Fibroblast of skin of right biceps (primary cell): ENCODE measurements at regions not wholly inside any gene's neighbourhood (a gene's known extent, or its start where the extent isn't known, plus 50 kb on each side); places are given as distances from the start of the nearest gene placed in this dataset.
"Not testable (repeated sequence)": the region's sequence is repeated elsewhere in the genome, so short reads cannot be mapped to it uniquely, and the experiment has no call there.

Experiments used
- DNase-seq: peaks from one replicate; pipeline ENCODE4 v3.0.0-alpha.2; 2013

GRCh38 chr3:193124861-193125260 is 116.2 kb upstream of the PLAAT1 start:
- DNase-seq, result no peak

DNA sequence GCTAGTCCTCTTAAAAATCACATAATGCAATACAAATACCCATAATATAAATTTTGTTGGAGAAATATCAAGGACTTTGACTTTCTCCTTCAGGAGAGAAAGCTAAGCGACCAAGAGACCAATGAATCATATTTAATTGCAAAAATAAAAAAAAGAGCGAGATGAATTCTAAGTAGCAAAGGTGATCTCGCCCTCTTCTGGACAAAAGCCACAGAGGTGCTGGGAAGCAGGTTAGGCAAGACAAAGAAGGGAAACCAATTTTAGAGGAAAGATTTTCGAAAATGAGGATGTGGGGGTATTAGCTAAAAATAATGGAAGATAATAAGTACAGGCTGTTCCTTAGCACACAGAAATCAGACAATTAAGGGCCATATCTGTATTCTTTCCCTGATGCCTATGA is 111.4 kb upstream of the PLAAT1 start:
- no peak for DNase-seq

GRCh38 chr3:193130576-193130975 is 110.4 kb upstream of the PLAAT1 start:
- DNase-seq, result no peak

DNA sequence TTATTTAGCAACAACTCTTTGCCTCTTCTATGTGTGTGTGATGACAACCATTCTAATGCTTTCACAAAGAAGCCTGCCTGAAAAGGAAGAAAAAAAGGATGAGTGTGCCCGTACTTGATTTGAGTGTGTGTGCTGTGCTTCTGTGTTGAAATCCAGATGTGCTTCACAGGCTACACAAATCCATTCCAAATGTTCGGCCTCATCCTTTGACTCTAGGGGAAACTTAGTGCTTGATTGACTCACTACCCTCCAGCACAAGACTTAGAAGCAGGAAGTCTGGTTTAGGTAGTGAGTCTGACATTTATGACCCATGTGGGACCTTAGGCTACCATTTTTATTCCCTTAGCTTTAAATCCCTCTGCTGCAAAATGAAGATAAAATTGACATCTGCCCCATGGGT is 108.8 kb upstream of the PLAAT1 start:
- peak; percentile 59 for DNase-seq

- peak; percentile 77 for DNase-seq
These were observed 108.1 kb upstream of the PLAAT1 start for GRCh38 chr3:193132964-193133363.

GRCh38 chr3:193134856-193135255 is 106.2 kb upstream of the PLAAT1 start:
- DNase-seq, result peak; percentile 95

DNA sequence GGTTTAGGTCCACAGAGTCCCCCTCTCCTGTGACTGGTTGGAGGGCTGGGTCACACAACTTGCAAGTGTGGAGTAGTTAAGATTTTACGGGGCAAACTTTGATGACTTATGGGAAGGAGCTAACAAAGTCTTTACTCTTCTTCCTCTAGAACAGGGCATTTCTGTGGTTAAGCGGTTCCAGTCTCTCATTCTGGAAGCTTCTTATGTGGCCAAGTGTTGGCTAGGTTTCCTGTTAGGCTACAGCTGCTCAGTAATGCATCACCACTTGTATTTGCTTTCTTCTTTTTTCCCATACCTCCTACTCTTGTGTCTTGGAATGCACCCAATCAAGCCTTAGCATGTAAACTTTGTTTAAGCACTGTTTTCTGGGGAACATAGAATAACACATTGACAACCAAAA is 100.6 kb upstream of the PLAAT1 start:
- peak; percentile 52 for DNase-seq

GRCh38 chr3:193145248-193145647 is 95.8 kb upstream of the PLAAT1 start:
- DNase-seq, result no peak

- DNase-seq, result no peak
These were observed 92.1 kb upstream of the PLAAT1 start for GRCh38 chr3:193148688-193149473.

DNA sequence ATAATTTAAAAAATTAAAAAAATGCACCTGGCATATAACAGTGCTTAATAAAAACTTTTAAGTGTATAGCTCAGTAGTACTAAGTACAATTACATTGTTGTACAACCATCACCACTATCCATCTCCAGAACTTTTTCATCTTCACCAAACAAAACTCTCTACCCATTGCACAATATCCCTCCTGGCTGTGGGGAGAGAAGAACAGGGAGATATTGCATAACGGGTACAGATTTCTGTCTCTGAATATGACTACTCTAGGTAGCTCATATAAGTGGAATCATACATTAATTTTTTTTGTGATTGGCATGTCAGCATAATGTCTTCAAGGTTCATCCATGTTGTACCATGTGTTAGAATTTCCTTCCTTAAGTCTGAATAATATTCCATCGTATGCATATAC is 91.0 kb upstream of the PLAAT1 start:
- DNase-seq, result no peak

DNA sequence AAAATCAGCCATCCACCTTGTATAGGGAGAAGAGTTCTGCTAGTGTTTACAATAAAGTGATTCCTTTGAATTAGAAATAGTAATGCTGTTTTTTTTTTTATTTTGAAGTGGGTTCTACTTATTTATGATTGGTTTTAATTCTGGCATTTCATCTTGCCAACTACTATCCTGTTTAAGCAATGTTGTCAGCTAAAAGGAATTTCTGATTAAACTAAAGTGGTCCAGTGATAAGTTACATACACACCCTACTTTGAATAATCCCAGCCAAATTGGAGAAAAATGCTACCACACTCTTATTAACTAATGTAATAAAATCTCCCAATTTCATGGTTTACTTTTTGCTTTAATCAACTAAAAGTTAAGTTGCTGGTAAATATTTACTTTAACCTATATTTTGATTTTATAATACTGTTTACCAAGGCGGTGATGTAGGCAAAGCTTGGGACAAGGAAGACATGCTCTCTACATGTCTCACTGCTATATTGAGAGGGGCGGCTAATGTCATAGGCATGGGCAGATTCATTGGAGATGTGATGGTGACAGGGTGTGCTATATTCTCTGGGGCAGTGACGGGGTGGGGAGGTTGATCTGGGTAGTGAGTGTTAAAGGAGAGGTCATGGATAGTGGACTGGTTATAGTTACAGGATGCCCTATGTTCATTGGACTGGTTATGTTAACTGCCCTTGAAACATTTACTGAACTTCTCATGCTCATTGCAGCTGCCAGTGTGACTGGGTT is 85.8 kb upstream of the PLAAT1 start:
- not testable (repeated sequence) for DNase-seq

- DNase-seq, result no peak
These were observed 84.0 kb upstream of the PLAAT1 start for GRCh38 chr3:193157051-193157450.

- DNase-seq, result no peak
These were observed 75.4 kb upstream of the PLAAT1 start for GRCh38 chr3:193165431-193166120.

DNA sequence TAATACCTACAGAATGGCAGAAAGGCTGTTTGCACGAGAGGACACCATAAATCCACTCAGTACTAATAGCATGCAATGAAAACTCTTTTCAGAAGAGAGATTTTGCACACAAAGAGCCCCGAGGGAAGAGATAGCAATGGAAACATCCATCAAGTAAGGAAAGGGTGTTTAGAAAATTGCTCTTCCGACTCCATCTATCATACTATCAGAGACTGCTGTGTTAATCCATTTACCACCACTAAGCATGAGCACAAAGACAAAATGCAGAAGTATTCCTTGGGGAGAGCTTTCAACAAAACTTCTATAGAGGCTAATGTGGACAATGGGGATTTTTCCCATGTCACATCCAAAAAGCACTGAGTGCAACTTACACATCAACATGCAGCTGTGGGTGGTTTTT is 72.1 kb upstream of the PLAAT1 start:
- DNase-seq, result no peak

GRCh38 chr3:193174140-193174539 is 66.9 kb upstream of the PLAAT1 start:
- DNase-seq, result peak; percentile 4

DNA sequence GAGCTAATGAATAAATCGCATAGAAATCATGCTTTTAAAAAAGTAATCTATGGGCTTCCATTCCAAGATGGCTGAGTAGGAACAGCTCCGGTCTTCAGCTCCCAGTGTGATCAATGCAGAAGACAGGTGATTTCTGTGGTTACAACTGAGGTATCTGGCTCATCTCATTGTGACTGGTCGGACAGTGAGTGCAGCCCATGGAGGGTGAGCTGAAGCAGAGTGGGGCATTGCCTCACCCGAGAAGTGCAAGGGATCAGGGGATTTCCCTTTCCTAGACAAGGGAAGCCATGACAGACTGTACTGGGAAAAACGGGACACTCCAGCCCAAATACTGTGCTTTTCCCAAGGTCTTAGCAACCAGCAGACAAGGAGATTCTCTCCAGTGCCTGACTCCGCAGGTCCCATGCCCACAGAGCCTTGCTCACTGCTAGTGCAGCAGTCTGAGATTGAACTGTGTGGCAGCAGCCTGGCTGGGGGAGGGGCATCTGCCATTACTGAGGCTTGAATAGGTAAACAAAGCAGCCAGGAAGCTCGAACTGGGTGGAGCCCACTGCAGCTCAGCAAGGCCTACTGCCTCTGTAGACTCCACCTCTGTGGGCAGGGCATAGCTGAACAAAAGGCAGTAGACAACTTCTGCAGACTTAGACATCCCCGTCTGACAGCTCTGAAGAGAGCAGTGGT is 61.5 kb upstream of the PLAAT1 start:
- not testable (repeated sequence) for DNase-seq

DNA sequence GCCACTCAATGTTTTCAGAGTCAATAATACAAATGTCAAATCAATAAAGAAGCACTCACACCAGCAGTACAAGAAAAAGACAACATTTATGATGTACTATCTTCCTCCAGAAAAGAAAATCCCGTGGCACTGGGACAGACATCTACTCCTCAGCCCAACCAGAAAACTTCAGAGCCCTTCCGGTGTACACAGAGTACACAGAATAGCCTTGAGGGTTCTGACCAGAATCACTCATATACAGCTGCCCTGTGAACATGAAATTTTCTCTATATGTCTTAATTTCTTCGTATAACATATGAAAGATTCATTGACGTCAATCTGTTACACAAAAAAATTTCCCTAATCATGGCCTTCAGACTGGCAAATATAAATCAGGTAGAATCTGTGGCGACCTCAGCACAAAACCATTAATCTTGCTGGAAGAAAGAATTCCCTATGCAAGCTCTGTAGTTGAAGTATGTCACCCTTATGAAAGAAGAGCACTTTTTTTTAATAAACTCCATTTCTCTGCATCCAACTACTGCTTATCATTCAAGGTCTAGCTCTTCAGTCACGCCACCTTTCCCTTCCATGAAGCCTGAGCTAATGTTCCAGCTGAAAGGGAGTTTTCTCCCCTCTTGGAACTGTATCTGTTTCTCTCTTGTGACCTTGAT is 53.8 kb upstream of the PLAAT1 start:
- DNase-seq, result no peak

DNA sequence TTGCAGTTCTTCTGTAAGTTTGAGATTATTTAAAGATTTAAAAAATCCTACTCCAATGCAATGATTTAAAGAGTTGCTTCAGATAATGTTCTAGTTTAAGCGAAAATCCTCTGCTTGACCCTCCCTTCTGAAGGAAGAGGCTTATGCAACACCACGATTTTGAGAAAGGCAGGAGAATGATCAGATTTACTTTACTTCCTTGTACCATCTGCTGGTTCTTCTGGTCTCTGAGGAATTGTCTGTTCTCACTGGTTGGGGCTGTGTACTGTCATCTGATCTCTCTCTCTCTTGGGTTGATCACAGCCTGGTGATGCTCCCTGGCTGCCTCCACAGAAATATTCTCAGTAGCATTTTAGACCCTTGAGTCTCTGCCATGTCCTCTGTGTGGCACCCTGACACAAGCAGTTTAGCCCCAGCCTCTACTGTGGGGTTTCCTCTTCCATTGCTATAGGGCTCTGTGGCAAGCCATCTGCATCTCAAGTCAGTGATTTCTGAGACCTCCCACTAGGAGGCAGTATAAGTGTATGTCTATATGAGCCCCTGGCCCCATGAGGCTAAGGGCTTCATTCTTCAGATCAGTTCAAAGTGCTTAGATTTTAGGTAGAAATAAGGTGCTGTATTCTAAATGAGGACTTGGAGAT is 50.8 kb upstream of the PLAAT1 start:
- DNase-seq, result peak; percentile 9
